Natural killer cell (primary cell): ENCODE measurements at regions not wholly inside any gene's neighbourhood (a gene's known extent, or its start where the extent isn't known, plus 50 kb on each side); places are given as distances from the start of the nearest gene placed in this dataset.

ENCODE experiments used
- ATAC-seq, 3 donors: fragments of 150-1000 bp in 2 of 3; fragments of 200-7000 bp in 1 of 3; cut with Tn5 transposase; 1 replicate in 1 of 3; 2 replicates in 2 of 3; pipeline ENCODE4 v1.10.0; 2021; ENCODE audit warnings: mild to moderate bottlenecking in 2 of 3, moderate library complexity in 2 of 3
- DNase-seq, 2 donors: peaks; one replicate each; pipeline versions ENCODE4 v3.0.0 to v3.0.0-alpha.2; 2013 to 2021; ENCODE audit warnings: mixed read lengths in 1 of 2
- H3K27ac ChIP-seq: one replicate; pipeline ENCODE4 v1.5.1; 2013; ENCODE audit warnings: mild to moderate bottlenecking, low read length
- H3K27me3 ChIP-seq: one replicate; pipeline ENCODE4 v1.6.1; 2013; ENCODE audit warnings: low read length; ENCODE audit not compliant: control insufficient read depth, insufficient read depth
- H3K36me3 ChIP-seq: one replicate; pipeline ENCODE4 v1.6.1; 2013; ENCODE audit warnings: low read length; ENCODE audit not compliant: control insufficient read depth, insufficient read depth
- H3K4me1 ChIP-seq: one replicate; pipeline ENCODE4 v1.6.1; 2013; ENCODE audit warnings: low read length; ENCODE audit not compliant: control insufficient read depth, insufficient read depth
- H3K4me3 ChIP-seq: one replicate; pipeline ENCODE4 v1.5.1; 2013; ENCODE audit warnings: low read length
- H3K9me3 ChIP-seq: one replicate; pipeline ENCODE4 v1.6.1; 2013; ENCODE audit warnings: low read length; ENCODE audit not compliant: control insufficient read depth, insufficient read depth
- H3K27ac Mint-ChIP-seq, 2 donors: one replicate each; pipeline ENCODE4 v1.8.0; 2022; ENCODE audit warnings: mild to moderate bottlenecking in 2 of 2, mixed read lengths in 2 of 2, moderate library complexity in 1 of 2
- H3K27me3 Mint-ChIP-seq, 2 donors: one replicate each; pipeline ENCODE4 v1.8.0; 2022; ENCODE audit warnings: low read depth in 2 of 2, mixed read lengths in 2 of 2
- H3K36me3 Mint-ChIP-seq: one replicate; pipeline ENCODE4 v1.8.0; 2022; ENCODE audit warnings: mixed read lengths
- H3K4me1 Mint-ChIP-seq, 2 donors: one replicate each; pipeline ENCODE4 v1.8.0; 2022; ENCODE audit warnings: mixed read lengths in 2 of 2
- H3K4me3 Mint-ChIP-seq: one replicate; pipeline ENCODE4 v1.8.0; 2022; ENCODE audit warnings: mild to moderate bottlenecking, moderate library complexity, mixed read lengths
- H3K9me3 Mint-ChIP-seq, 2 donors: one replicate each; pipeline ENCODE4 v1.8.0; 2022; ENCODE audit warnings: mixed read lengths in 2 of 2
- CTCF ChIP-seq: fragments of 200-600 bp; IDR thresholded peaks from one replicate; pipeline ENCODE4 v1.8.0; 2022; ENCODE audit warnings: antibody characterized with exemption
- WGBS: methylation state at CpG from one replicate; pipeline ENCODE4 v1.1.7; 2013; ENCODE audit warnings: missing lambda C conversion rate; ENCODE audit not compliant: insufficient coverage; 5-methylcytosine and 5-hydroxymethylcytosine counted together
- intact Hi-C: fragments of 100-400 bp; cut with micrococcal nuclease; formaldehyde crosslinking; loops from one replicate; pipeline ENCODE4 v1.14.2; 2022

DNA sequence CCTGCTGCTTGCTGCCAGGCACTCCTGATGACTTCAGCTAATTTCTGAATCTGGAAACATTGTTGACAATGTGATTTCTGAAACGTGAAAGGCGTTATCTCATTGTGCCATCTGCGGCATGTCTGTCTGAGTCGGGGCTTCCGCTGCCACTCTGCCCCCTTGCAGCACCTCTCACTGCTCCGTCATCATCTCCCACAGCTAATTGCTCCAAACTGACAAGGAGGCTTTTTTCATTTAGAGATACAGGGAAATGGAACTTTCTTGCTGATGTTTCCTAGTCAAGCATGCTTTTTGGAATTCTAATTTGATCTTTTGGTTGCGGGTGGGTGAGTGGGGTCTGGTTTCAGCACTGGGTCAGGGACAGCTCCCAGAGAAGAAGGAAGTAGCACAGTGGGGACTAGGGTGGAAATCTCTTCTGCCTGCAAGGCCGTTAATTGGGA, 233.5 kb downstream of the DHX35 start:
- 39% methylated on average over 7 of the region's 8 CpGs for WGBS
- no peak for TF ChIP-seq CTCF

DNA sequence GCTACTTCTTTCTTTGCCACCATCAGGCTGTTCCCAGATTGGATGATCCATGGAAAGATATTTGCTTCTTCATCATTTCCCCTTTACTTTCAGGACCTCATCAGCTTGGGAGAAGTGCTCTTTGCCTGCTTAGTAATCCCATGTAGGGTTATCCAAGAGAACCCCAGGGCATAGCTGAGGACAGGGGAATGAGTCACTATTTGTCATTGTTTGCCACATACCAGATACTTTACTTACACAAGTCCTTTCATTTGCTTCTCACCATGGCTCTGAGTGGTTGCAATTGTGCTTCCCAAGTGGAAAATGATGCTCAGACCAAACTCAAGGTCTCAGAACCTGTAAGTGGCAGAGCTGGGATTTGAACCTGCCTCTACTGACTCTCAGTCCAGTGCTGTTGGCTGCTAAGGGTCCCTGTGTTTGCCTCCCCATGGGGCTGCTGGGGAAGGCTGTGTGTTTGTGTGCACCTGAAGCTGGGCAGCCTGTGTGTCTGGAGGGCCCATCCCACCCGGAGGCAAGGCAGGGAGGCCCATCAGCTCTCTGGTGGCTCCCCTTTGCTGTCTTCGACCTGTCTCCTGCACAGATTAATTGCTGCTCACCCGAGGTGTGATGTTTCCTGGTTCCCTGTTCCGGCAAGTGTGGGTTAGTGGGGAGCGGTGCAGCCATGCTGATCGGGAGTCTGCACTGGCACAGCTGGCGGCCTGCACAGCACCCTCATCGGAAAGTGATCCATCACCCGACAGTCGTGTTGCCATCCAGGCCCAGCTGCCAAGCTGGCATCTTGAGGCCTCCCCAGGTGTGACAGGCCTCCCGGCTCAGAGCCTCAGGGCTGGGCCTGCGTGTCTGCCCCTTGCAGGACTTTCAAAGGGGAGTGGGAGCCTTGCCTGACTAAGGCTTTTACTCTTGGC, 228.8 kb downstream of the DHX35 start:
- H3K27me3 Mint-ChIP-seq = no peaks in the 10 kb centered on the region
- Histone ChIP-seq H3K27me3 (no peaks in the 10 kb centered on the region), H3K4me1 (no peaks in the 10 kb centered on the region), H3K4me3 (no peak overlapping the region), H3K9me3 (no peaks in the 10 kb centered on the region), H3K36me3 (no peaks in the 10 kb centered on the region), H3K27ac (no peak overlapping the region)
- no peaks in the 10 kb centered on the region for H3K36me3 Mint-ChIP-seq
- 86% methylated on average over 12 of the region's 12 CpGs for WGBS
- TF ChIP-seq CTCF = no peak
- H3K4me1 Mint-ChIP-seq = peaks cover 0 to 7% of the 10 kb centered on the region in 2 donors
- H3K27ac Mint-ChIP-seq = no peak overlapping the region
- ATAC-seq (no peak), DNase-seq (no peak)
- intact Hi-C loops = no loop called here
- no peaks in the 10 kb centered on the region for H3K9me3 Mint-ChIP-seq
- no peak overlapping the region for H3K4me3 Mint-ChIP-seq

More for the DNA sequence above, 233.5 kb downstream of the DHX35 start:
- Histone ChIP-seq H3K4me3 (no peak overlapping the region), H3K27ac (no peak overlapping the region), H3K36me3 (no peaks in the 10 kb centered on the region), H3K4me1 (no peaks in the 10 kb centered on the region), H3K9me3 (no peaks in the 10 kb centered on the region), H3K27me3 (no peaks in the 10 kb centered on the region)
- Mint-ChIP-seq H3K4me1 (peaks cover 0 to 7% of the 10 kb centered on the region in 2 donors), H3K36me3 (no peaks in the 10 kb centered on the region), H3K9me3 (peaks cover 2% of the 10 kb centered on the region in 2 donors), H3K27ac (no peak overlapping the region), H3K4me3 (no peak overlapping the region), H3K27me3 (peaks cover 0 to 2% of the 10 kb centered on the region in 2 donors)
- no peak for DNase-seq
- ATAC-seq = peak in 1 of 3 donors; percentile 45
- intact Hi-C loops = no loop called here

GRCh38 chr20:39188266-39188765, 226.2 kb downstream of the DHX35 start:
- Mint-ChIP-seq H3K4me3 (no peak overlapping the region), H3K4me1 (no peaks in the 10 kb centered on the region), H3K27me3 (no peaks in the 10 kb centered on the region), H3K9me3 (peaks cover 0 to 2% of the 10 kb centered on the region in 2 donors), H3K36me3 (peaks cover 9% of the 10 kb centered on the region), H3K27ac (no peak overlapping the region)
- H3K27me3 ChIP-seq = no peaks in the 10 kb centered on the region
- H3K36me3 ChIP-seq = no peaks in the 10 kb centered on the region
- peaks cover 6% of the 10 kb centered on the region for H3K9me3 ChIP-seq
- TF ChIP-seq CTCF = no peak
- ATAC-seq (no peak), DNase-seq (no peak)
- no peak overlapping the region for H3K27ac ChIP-seq
- H3K4me1 ChIP-seq = no peaks in the 10 kb centered on the region
- intact Hi-C loops = no loop called here
- no peak overlapping the region for H3K4me3 ChIP-seq
